ENCODE measurements at regions not wholly inside any gene's neighbourhood (a gene's known extent, or its start where the extent isn't known, plus 50 kb on each side); places are given as distances from the start of the nearest gene placed in this dataset.

- Histone ChIP-seq H4K5ac (ENCODE audit: insufficient read length, low read depth, low read length) (no peak overlapping the region), H3K4ac (replicated peaks; ENCODE audit: insufficient read length, low read depth, low read length) (no peak overlapping the region), H4K8ac (ENCODE audit: extremely low read depth, insufficient read depth, low read length) (no peak overlapping the region), H4K20me1 (replicated peaks in 1 of 2; ENCODE audit: control insufficient read depth in 1 of 2, insufficient read depth in 2 of 2, low read length in 2 of 2) (no peaks in the 10 kb centered on the region), H3K27ac (ENCODE audit: low read depth, low read length) (no peak overlapping the region), H2AFZ (ENCODE audit: low read length) (no peak overlapping the region), H3K4me1 (replicated peaks in 1 of 4; ENCODE audit: control insufficient read depth in 3 of 4, insufficient read depth in 4 of 4, low read length in 3 of 4) (no peaks in the 10 kb centered on the region), H3K18ac (ENCODE audit: extremely low read depth, low read length) (no peak overlapping the region), H3K14ac (ENCODE audit: insufficient read length) (no peak overlapping the region), H2BK120ac (replicated peaks; ENCODE audit: low read depth, low read length) (no peak overlapping the region), H3K56ac (replicated peaks; ENCODE audit: insufficient read length, low read depth, low read length) (no peak overlapping the region), H3K79me2 (ENCODE audit: control insufficient read depth in 1 of 2, insufficient read depth in 2 of 2, low read length in 2 of 2) (no peaks in the 10 kb centered on the region), H3K9ac (replicated peaks in 1 of 4; ENCODE audit: extremely low read depth in 1 of 4, low read depth in 3 of 4, low read length in 3 of 4) (no peak overlapping the region), H3K79me1 (ENCODE audit: low read depth, low read length) (no peaks in the 10 kb centered on the region), H3K27me3 (replicated peaks in 1 of 4; ENCODE audit: control insufficient read depth in 3 of 4, extremely low read depth in 1 of 4, insufficient read depth in 3 of 4, low read length in 3 of 4) (no peaks in the 10 kb centered on the region), H2BK20ac (ENCODE audit: low read length) (no peak overlapping the region), H3K4me2 (ENCODE audit: insufficient read depth in 1 of 2, low read depth in 2 of 2, low read length in 2 of 2) (no peak overlapping the region), H3K9me3 (ENCODE audit: insufficient read depth in 2 of 2, low read depth in 1 of 2, low read length in 1 of 2) (no peaks in the 10 kb centered on the region), H4K91ac (replicated peaks; ENCODE audit: insufficient read length, low read length) (no peak overlapping the region), H3K23ac (ENCODE audit: insufficient read length) (no peak overlapping the region), H3K23me2 (ENCODE audit: low read depth, low read length) (no peaks in the 10 kb centered on the region), H3K4me3 (ENCODE audit: extremely low read depth in 1 of 4, insufficient read depth in 2 of 4, low read depth in 3 of 4, low read length in 4 of 4) (no peak overlapping the region), H2BK5ac (ENCODE audit: low read depth, low read length) (no peak overlapping the region), H2BK12ac (ENCODE audit: low read depth, low read length) (no peak overlapping the region), H2AK5ac (ENCODE audit: low read depth, low read length) (no peak overlapping the region), H2BK15ac (ENCODE audit: low read length) (no peak overlapping the region), H3K36me3 (ENCODE audit: control insufficient read depth in 2 of 4, insufficient read depth in 4 of 4, low read length in 3 of 4) (no peaks in the 10 kb centered on the region)
- FAIRE-seq (no peak), DNase-seq (ENCODE audit: low read depth in 1 of 2, low spot score in 2 of 2) (no peak)
- ChIA-PET POLR2A (ENCODE audit: partially characterized antibody) (no interaction called here), CTCF (ENCODE audit: partially characterized antibody) (no interaction called here)
- 80% methylated on average over 1 of the region's 1 CpG; no CpG with 5 or more reads in 1 of the 2 experiments for WGBS, 2 experiments (ENCODE audit: extremely low coverage in 1 of 2, insufficient coverage in 1 of 2, insufficient read length in 1 of 2, insufficient replicate concordance in 2 of 2, low coverage in 1 of 2, low lambda C conversion rate in 2 of 2, missing lambda C conversion rate in 1 of 2)
- TF ChIP-seq GTF2F1 (IDR thresholded peaks at IDR 0.05; ENCODE audit: borderline replicate concordance, low read depth, low read length) (no peak), CHD1 (IDR thresholded peaks at IDR 0.05; ENCODE audit: low read depth, low read length) (no peak), SAP30 (IDR thresholded peaks at IDR 0.05; ENCODE audit: insufficient read depth, insufficient replicate concordance, low read length) (no peak), TBP (IDR thresholded peaks at IDR 0.05; ENCODE audit: low read depth, low read length) (no peak), CBX5 (IDR thresholded peaks at IDR 0.05; ENCODE audit: low read depth, low read length) (no peak), NANOG (IDR thresholded peaks at IDR 0.05; ENCODE audit: insufficient read depth, low read depth, low read length, poor library complexity, severe bottlenecking) (no peak), USF2 (IDR thresholded peaks at IDR 0.05; ENCODE audit: low read length) (no peak), CTCF (IDR thresholded peaks at IDR 0.05; ENCODE audit: control extremely low read depth in 1 of 3, insufficient read depth in 1 of 3, low read depth in 1 of 3, low read length in 3 of 3) (no peak), EP300 (IDR thresholded peaks at IDR 0.05; ENCODE audit: borderline replicate concordance in 1 of 2, low read depth in 2 of 2, low read length in 2 of 2) (no peak), POLR2A (IDR thresholded peaks at IDR 0.05; ENCODE audit: control extremely low read depth in 1 of 2, low read depth in 2 of 2, low read length in 2 of 2) (no peak), RFX5 (IDR thresholded peaks at IDR 0.05; ENCODE audit: borderline replicate concordance, low read depth, low read length) (no peak), SP4 (IDR thresholded peaks at IDR 0.05; ENCODE audit: low read length) (no peak)
Observed at GRCh38 chr1:99553301-99553700, 92.6 kb upstream of the PALMD start.
